Neural progenitor cell (in vitro differentiated cells): ENCODE measurements at regions not wholly inside any gene's neighbourhood (a gene's known extent, or its start where the extent isn't known, plus 50 kb on each side); places are given as distances from the start of the nearest gene placed in this dataset.

Experiments used
- DNase-seq: peaks from one replicate; pipeline ENCODE4 v3.0.0-alpha.2; 2016; ENCODE audit warnings: low spot score
- H2AFZ ChIP-seq: fragments of 200-600 bp; sonication (generic); replicated peaks from 2 replicates; pipeline ENCODE4 v1.6.1; 2016; ENCODE audit warnings: antibody characterized with exemption
- H3F3A ChIP-seq: fragments of 200-600 bp; sonication (generic); 2 replicates; pipeline ENCODE4 v1.6.1; 2016; ENCODE audit warnings: antibody characterized with exemption, low read depth
- H3K27ac ChIP-seq: fragments of 200-600 bp; sonication (generic); 2 replicates; pipeline ENCODE4 v1.5.1; 2016; ENCODE audit warnings: mild to moderate bottlenecking
- H3K27me3 ChIP-seq: fragments of 200-600 bp; sonication (generic); 2 replicates; pipeline ENCODE4 v1.6.1; 2016; ENCODE audit warnings: mild to moderate bottlenecking, moderate library complexity
- H3K36me3 ChIP-seq: fragments of 200-600 bp; sonication (generic); 2 replicates; pipeline ENCODE4 v1.5.1; 2016
- H3K4me1 ChIP-seq: fragments of 200-600 bp; sonication (generic); 2 replicates; pipeline ENCODE4 v1.6.1; 2016; ENCODE audit warnings: mixed run types
- H3K4me2 ChIP-seq: fragments of 200-600 bp; sonication (generic); 2 replicates; pipeline ENCODE4 v1.6.1; 2016
- H3K4me3 ChIP-seq: fragments of 200-600 bp; sonication (generic); 2 replicates; pipeline ENCODE4 v1.5.1; 2016
- H3K79me2 ChIP-seq: fragments of 200-600 bp; sonication (generic); 2 replicates; pipeline ENCODE4 v1.6.1; 2016; ENCODE audit warnings: low read depth
- H3K9ac ChIP-seq: fragments of 200-600 bp; sonication (generic); 2 replicates; pipeline ENCODE4 v1.6.1; 2016
- H3K9me3 ChIP-seq: fragments of 200-600 bp; sonication (generic); 2 replicates; pipeline ENCODE4 v1.5.1; 2016; ENCODE audit warnings: low read depth
- H4K20me1 ChIP-seq: fragments of 200-600 bp; sonication (generic); 2 replicates; pipeline ENCODE4 v1.6.1; 2016; ENCODE audit warnings: low read depth
- H3K27ac Mint-ChIP-seq: 3 replicates; pipeline ENCODE4 v1.8.0; 2021; ENCODE audit warnings: mixed read lengths
- H3K27me3 Mint-ChIP-seq: 2 replicates; pipeline ENCODE4 v1.8.0; 2022; ENCODE audit warnings: low read depth, mild to moderate bottlenecking, inconsistent platforms, moderate library complexity, mixed read lengths; ENCODE audit not compliant: insufficient read depth
- H3K36me3 Mint-ChIP-seq: 3 replicates; pipeline ENCODE4 v1.8.0; 2021; ENCODE audit warnings: mixed read lengths
- H3K4me1 Mint-ChIP-seq: 3 replicates; pipeline ENCODE4 v1.8.0; 2021; ENCODE audit warnings: mixed read lengths
- H3K4me3 Mint-ChIP-seq: 3 replicates; pipeline ENCODE4 v1.8.0; 2021; ENCODE audit warnings: mild to moderate bottlenecking, moderate library complexity, mixed read lengths
- H3K9me3 Mint-ChIP-seq: 3 replicates; pipeline ENCODE4 v1.8.0; 2020; ENCODE audit warnings: mixed read lengths
- EZH2 ChIP-seq: fragments of 200-600 bp; sonication (generic); IDR thresholded peaks from 2 replicates; pipeline ENCODE4 v1.6.1; 2017; ENCODE audit warnings: antibody characterized with exemption, mild to moderate bottlenecking, moderate library complexity
- EZH2phosphoT487 ChIP-seq: fragments of 200-600 bp; sonication (generic); IDR thresholded peaks from 2 replicates; pipeline ENCODE4 v1.6.1; 2017; ENCODE audit warnings: antibody characterized with exemption
- TF ChIP-seq, protein P1 (sequence below): fragments of 200-600 bp; sonication (generic); IDR thresholded peaks from 2 replicates; pipeline ENCODE4 v1.5.1; 2017; ENCODE audit warnings: antibody characterized with exemption, mild to moderate bottlenecking

DNA sequence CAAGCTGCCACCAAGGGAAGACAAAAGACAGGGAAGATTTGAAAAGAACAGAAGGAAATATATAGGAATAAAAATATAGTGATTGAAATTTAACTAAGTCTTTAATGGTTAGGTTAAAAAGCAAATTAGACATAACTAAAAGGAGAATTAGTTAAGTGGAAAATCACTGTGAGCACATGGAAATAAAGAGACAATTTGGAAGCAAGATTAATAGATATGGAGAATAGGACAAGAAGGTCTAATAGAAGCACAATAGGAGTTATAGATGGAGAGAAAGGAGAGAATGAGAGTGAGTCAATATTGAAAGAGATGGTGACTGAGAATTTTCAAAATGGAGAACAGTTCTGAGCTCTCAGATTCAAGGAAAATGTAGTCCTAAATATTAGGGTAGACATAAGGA is 176.9 kb downstream of the ASB1 start:
- no peak for DNase-seq
- peaks cover 15% of the 10 kb centered on the region for H3K9me3 Mint-ChIP-seq
- Histone ChIP-seq H3K4me1 (no peaks in the 10 kb centered on the region), H3F3A (no peaks in the 10 kb centered on the region), H3K9ac (no peak overlapping the region), H2AFZ (no peak overlapping the region), H3K9me3 (no peaks in the 10 kb centered on the region), H3K27me3 (no peaks in the 10 kb centered on the region), H3K27ac (no peak overlapping the region), H3K36me3 (no peaks in the 10 kb centered on the region), H4K20me1 (no peaks in the 10 kb centered on the region), H3K79me2 (no peaks in the 10 kb centered on the region), H3K4me2 (no peak overlapping the region), H3K4me3 (no peak overlapping the region)
- no peaks in the 10 kb centered on the region for H3K4me1 Mint-ChIP-seq
- peaks cover 8% of the 10 kb centered on the region for H3K27me3 Mint-ChIP-seq
- no peak overlapping the region for H3K27ac Mint-ChIP-seq
- TF ChIP-seq, protein P1, sequence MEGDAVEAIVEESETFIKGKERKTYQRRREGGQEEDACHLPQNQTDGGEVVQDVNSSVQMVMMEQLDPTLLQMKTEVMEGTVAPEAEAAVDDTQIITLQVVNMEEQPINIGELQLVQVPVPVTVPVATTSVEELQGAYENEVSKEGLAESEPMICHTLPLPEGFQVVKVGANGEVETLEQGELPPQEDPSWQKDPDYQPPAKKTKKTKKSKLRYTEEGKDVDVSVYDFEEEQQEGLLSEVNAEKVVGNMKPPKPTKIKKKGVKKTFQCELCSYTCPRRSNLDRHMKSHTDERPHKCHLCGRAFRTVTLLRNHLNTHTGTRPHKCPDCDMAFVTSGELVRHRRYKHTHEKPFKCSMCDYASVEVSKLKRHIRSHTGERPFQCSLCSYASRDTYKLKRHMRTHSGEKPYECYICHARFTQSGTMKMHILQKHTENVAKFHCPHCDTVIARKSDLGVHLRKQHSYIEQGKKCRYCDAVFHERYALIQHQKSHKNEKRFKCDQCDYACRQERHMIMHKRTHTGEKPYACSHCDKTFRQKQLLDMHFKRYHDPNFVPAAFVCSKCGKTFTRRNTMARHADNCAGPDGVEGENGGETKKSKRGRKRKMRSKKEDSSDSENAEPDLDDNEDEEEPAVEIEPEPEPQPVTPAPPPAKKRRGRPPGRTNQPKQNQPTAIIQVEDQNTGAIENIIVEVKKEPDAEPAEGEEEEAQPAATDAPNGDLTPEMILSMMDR, result no peak
- no peak for TF ChIP-seq EZH2phosphoT487
- no peak for TF ChIP-seq EZH2
- H3K36me3 Mint-ChIP-seq, result no peaks in the 10 kb centered on the region
- no peak overlapping the region for H3K4me3 Mint-ChIP-seq

DNA sequence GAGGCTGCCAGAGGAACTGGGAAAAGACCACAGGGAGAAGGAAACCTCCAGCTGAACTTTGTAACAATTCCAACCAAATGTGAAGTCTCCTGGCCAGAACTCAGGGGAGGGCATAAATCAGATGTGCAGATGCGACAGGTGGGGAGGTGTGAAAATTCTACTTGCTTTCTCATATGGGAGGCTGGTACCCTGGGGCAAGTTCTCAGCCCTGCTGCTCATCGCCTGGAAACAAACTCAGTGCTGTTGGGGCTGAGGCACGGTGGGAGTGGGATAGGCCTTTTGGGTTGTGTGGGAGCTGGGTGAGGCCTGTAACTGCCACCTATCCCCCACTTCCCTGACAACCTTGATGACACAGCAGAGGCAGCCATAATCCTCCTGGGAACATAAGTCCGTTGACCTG is 179.6 kb downstream of the ASB1 start:
- no peaks in the 10 kb centered on the region for H3K79me2 ChIP-seq
- no peaks in the 10 kb centered on the region for H3K36me3 ChIP-seq
- H3F3A ChIP-seq, result no peaks in the 10 kb centered on the region
- H3K9me3 ChIP-seq, result no peaks in the 10 kb centered on the region
- no peak for DNase-seq
- Mint-ChIP-seq H3K9me3 (peaks cover 28% of the 10 kb centered on the region), H3K27me3 (no peaks in the 10 kb centered on the region), H3K4me1 (no peaks in the 10 kb centered on the region), H3K4me3 (no peak overlapping the region), H3K27ac (no peak overlapping the region), H3K36me3 (no peaks in the 10 kb centered on the region)
- H3K27me3 ChIP-seq, result no peaks in the 10 kb centered on the region
- no peak overlapping the region for H2AFZ ChIP-seq
- no peak overlapping the region for H3K4me2 ChIP-seq
- H3K4me3 ChIP-seq, result no peak overlapping the region
- no peak overlapping the region for H3K9ac ChIP-seq
- H3K4me1 ChIP-seq, result no peaks in the 10 kb centered on the region
- no peak for TF ChIP-seq EZH2
- TF ChIP-seq EZH2phosphoT487, result no peak
- TF ChIP-seq, protein P1, result no peak
- no peaks in the 10 kb centered on the region for H4K20me1 ChIP-seq
- no peak overlapping the region for H3K27ac ChIP-seq

DNA sequence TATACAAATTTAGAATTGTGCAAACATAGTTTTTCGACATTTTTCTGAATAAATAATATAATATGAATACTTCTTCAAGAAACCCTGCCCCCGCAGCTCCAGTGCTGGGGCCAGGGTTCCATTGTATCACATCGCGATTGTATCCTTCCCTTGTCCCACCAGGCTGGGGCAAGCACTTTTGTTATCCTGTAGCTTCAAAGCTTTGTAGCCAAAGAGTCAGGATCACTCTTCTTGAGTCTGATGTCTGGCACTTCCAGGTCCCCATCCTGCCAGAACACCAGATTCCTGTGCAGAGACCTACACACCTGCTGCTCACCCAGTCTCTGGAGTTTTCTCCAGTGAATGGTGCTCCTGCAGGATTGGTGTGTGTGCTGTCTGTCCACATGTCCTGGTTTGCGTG is 186.9 kb downstream of the ASB1 start:
- H3K36me3 Mint-ChIP-seq, result no peaks in the 10 kb centered on the region
- H3K4me1 Mint-ChIP-seq, result peaks cover 3% of the 10 kb centered on the region
- H3K4me3 Mint-ChIP-seq, result no peak overlapping the region
- Histone ChIP-seq H3F3A (no peaks in the 10 kb centered on the region), H3K9me3 (no peaks in the 10 kb centered on the region), H4K20me1 (no peaks in the 10 kb centered on the region), H3K79me2 (no peaks in the 10 kb centered on the region), H3K4me1 (no peaks in the 10 kb centered on the region), H3K27me3 (no peaks in the 10 kb centered on the region), H3K4me3 (no peak overlapping the region), H3K4me2 (no peak overlapping the region), H3K9ac (no peak overlapping the region), H3K36me3 (no peaks in the 10 kb centered on the region), H2AFZ (no peak overlapping the region), H3K27ac (no peak overlapping the region)
- TF ChIP-seq, protein P1, result no peak
- TF ChIP-seq EZH2 (no peak), EZH2phosphoT487 (no peak)
- H3K27ac Mint-ChIP-seq, result no peak overlapping the region
- H3K27me3 Mint-ChIP-seq, result peaks cover 2% of the 10 kb centered on the region
- DNase-seq, result no peak
- H3K9me3 Mint-ChIP-seq, result peaks cover 15% of the 10 kb centered on the region
